Heart left ventricle (tissue), 16 donors: ENCODE measurements at regions not wholly inside any gene's neighbourhood (a gene's known extent, or its start where the extent isn't known, plus 50 kb on each side); places are given as distances from the start of the nearest gene placed in this dataset.

Experiments used
- ATAC-seq, 4 donors: fragments of 200-7000 bp; cut with Tn5 transposase; one replicate each; pipeline ENCODE4 v1.9.1; 2020 to 2022; ENCODE audit warnings: moderate library complexity in 4 of 4, mild to moderate bottlenecking in 3 of 4, moderate number of reproducible peaks in 1 of 4
- DNase-seq, 5 donors: peaks; one replicate each; pipeline ENCODE4 v3.0.0-alpha.2; 2020
- H3K27ac ChIP-seq, 12 donors: fragments of 200-600 bp; sonication (generic) in 4 of 12; one replicate each; pipeline versions ENCODE4 v1.5.0 to v1.8.0; 2016 to 2022; ENCODE audit warnings: mild to moderate bottlenecking in 2 of 12
- H3K27me3 ChIP-seq, 9 donors: fragments of 200-600 bp; sonication (generic) in 2 of 9; one replicate each; pipeline versions ENCODE4 v1.5.1 to v1.8.0; 2016 to 2022; ENCODE audit warnings: mild to moderate bottlenecking in 3 of 9
- H3K36me3 ChIP-seq, 9 donors: fragments of 200-600 bp; sonication (generic) in 2 of 9; one replicate each; pipeline versions ENCODE4 v1.5.0 to v1.8.0; 2018 to 2022; ENCODE audit warnings: mild to moderate bottlenecking in 2 of 9
- H3K4me1 ChIP-seq, 12 donors: fragments of 200-600 bp; sonication (generic) in 4 of 12; one replicate each; pipeline versions ENCODE4 v1.5.0 to v1.8.0; 2016 to 2022; ENCODE audit warnings: mild to moderate bottlenecking in 3 of 12
- H3K4me3 ChIP-seq, 12 donors: fragments of 200-600 bp; sonication (generic) in 4 of 12; one replicate each; pipeline versions ENCODE4 v1.5.0 to v1.8.0; 2017 to 2022; ENCODE audit warnings: mild to moderate bottlenecking in 9 of 12, moderate library complexity in 4 of 12
- H3K9me3 ChIP-seq, 12 donors: fragments of 200-600 bp; sonication (generic) in 4 of 12; one replicate each; pipeline versions ENCODE4 v1.5.0 to v1.8.0; 2016 to 2022; ENCODE audit warnings: mild to moderate bottlenecking in 1 of 12
- CTCF ChIP-seq, 12 donors: fragments of 200-600 bp; sonication (generic) in 4 of 12; IDR thresholded peaks; one replicate each; pipeline versions ENCODE4 v1.5.0 to v1.8.0; 2018 to 2022; ENCODE audit warnings: antibody characterized with exemption in 12 of 12, mild to moderate bottlenecking in 5 of 12
- POLR2A ChIP-seq, 2 donors: fragments of 450-650 bp; IDR thresholded peaks; one replicate each; pipeline ENCODE4 v1.6.1; 2017; ENCODE audit warnings: antibody characterized with exemption in 2 of 2, mild to moderate bottlenecking in 2 of 2, moderate library complexity in 2 of 2
- WGBS, 4 donors: extraction: QIAGEN DNeasy Blood & Tissue Kit in 2 of 4; methylation state at CpG; one replicate each; pipeline versions ENCODE4 v1.1.5 to v1.1.7; 2013 to 2018; 5-methylcytosine and 5-hydroxymethylcytosine counted together
- intact Hi-C, 10 donors: fragments of 100-400 bp; cut with DNase I; formaldehyde crosslinking; loops; one replicate each; pipeline versions ENCODE4 v1.11.1 to v1.14.2; 2022
- donor health status: ischemic (EF 13 %, LVEDD 7.1; RV severe dilation, severe dysfunction).
- donor health status: healthy with polysubstance abuse.
- donor health status: DM: no; HTN: yes; CAD: no.
- donor health status: DM: no; HTN: no; CAD: no.
- donor health status: ischemic (EF 25% LVEDD 6.9; RV normal size, moderate dysfunction).
- donor health status: ischemic (EF 25% LVEDD 5.7; RV mildly dilated, moderate dysfunction).
- donor health status: healthy.
- donor health status: DM: yes; HTN: yes; CAD: no.
- donor health status: ischemic (EF 35%, LVEDD 5.7; RV mildly dilated, moderate dysfunction).
- donor health status: nonischemic (EF 11% LVEDD 7.7; RV severe dilation, severe dysfunction).
- donor health status: DM: yes; HTN: yes; CAD: no.
- donor health status: PGD.
- donor health status: ischemic (EF 29% LVEDD 5.4; RV normal size, mild dysfunction).
- donor health status: nonischemic (EF 23%, LVEDD 6.1; RV moderate dilation, normal function).

GRCh38 chr6:67221226-67221625 is 1413.9 kb upstream of the ADGRB3 start:
- DNase-seq (no peak), ATAC-seq (no peak)
- intact Hi-C loops = no loop called here
- no peak overlapping the region for H3K27ac ChIP-seq
- H3K4me1 ChIP-seq = no peaks in the 10 kb centered on the region
- 83 to 89% (median 87%) methylated on average over 3 of the region's 3 CpGs for WGBS, 4 donors
- TF ChIP-seq CTCF (IDR thresholded peaks at IDR 0.05) = no peak
- no peak for TF ChIP-seq POLR2A (IDR thresholded peaks at IDR 0.05)
- H3K36me3 ChIP-seq = no peaks in the 10 kb centered on the region
- H3K27me3 ChIP-seq = no peaks in the 10 kb centered on the region
- no peaks in the 10 kb centered on the region for H3K9me3 ChIP-seq
- no peak overlapping the region for H3K4me3 ChIP-seq

- Histone ChIP-seq H3K36me3 (no peaks in the 10 kb centered on the region), H3K4me1 (no peaks in the 10 kb centered on the region), H3K4me3 (no peak overlapping the region), H3K9me3 (no peaks in the 10 kb centered on the region), H3K27me3 (no peaks in the 10 kb centered on the region), H3K27ac (no peak overlapping the region)
- WGBS, 4 donors = 84 to 92% (median 90%) methylated on average over 2 of the region's 2 CpGs
- intact Hi-C loops = no loop called here
- ATAC-seq (no peak), DNase-seq (no peak)
- no peak for TF ChIP-seq POLR2A (IDR thresholded peaks at IDR 0.05)
- TF ChIP-seq CTCF (IDR thresholded peaks at IDR 0.05) = no peak
Measured at GRCh38 chr6:67219346-67219745, 1415.7 kb upstream of the ADGRB3 start.

GRCh38 chr6:67212584-67212983 is 1422.5 kb upstream of the ADGRB3 start:
- no peaks in the 10 kb centered on the region for H3K27me3 ChIP-seq
- TF ChIP-seq CTCF (IDR thresholded peaks at IDR 0.05) (no peak), POLR2A (IDR thresholded peaks at IDR 0.05) (no peak)
- no peaks in the 10 kb centered on the region for H3K4me1 ChIP-seq
- DNase-seq = no peak
- no peak for ATAC-seq
- H3K27ac ChIP-seq = no peak overlapping the region
- no peaks in the 10 kb centered on the region for H3K9me3 ChIP-seq
- intact Hi-C loops = no loop called here
- no peak overlapping the region for H3K4me3 ChIP-seq
- H3K36me3 ChIP-seq = no peaks in the 10 kb centered on the region

GRCh38 chr6:67210450-67210849 is 1424.6 kb upstream of the ADGRB3 start:
- WGBS, 4 donors = 53 to 74% (median 65%) methylated on average over 1 of the region's 1 CpG

More at GRCh38 chr6:67210450-67210849, 1424.6 kb upstream of the ADGRB3 start:
- no peak overlapping the region for H3K4me3 ChIP-seq
- intact Hi-C loops = no loop called here
- ATAC-seq (no peak), DNase-seq (no peak)
- H3K27me3 ChIP-seq = no peaks in the 10 kb centered on the region
- H3K36me3 ChIP-seq = no peaks in the 10 kb centered on the region
- H3K27ac ChIP-seq = no peak overlapping the region
- H3K9me3 ChIP-seq = peaks cover 0 to 8% (median 0%) of the 10 kb centered on the region in 12 donors
- no peaks in the 10 kb centered on the region for H3K4me1 ChIP-seq
- TF ChIP-seq CTCF (IDR thresholded peaks at IDR 0.05) = no peak
- TF ChIP-seq POLR2A (IDR thresholded peaks at IDR 0.05) = no peak
